HepG2 (cell line): ENCODE measurements at regions not wholly inside any gene's neighbourhood (a gene's known extent, or its start where the extent isn't known, plus 50 kb on each side); places are given as distances from the start of the nearest gene placed in this dataset.

Source experiments
- ELF4 ChIP-seq: sonication (generic); formaldehyde crosslinking; IDR thresholded peaks from 2 replicates; pipeline ENCODE4 v1.5.0; 2020; ENCODE audit warnings: missing genetic modification reagents, mild to moderate bottlenecking, moderate library complexity, borderline replicate concordance
- EP300 ChIP-seq, 3 experiments: sonication (generic) in 1 of 3; formaldehyde crosslinking in 1 of 3; IDR thresholded peaks; 2 replicates each; pipeline versions ENCODE4 v1.5.1 to v1.6.1; 2011 to 2020; ENCODE audit warnings: low read depth in 2 of 3, low read length in 2 of 3, borderline replicate concordance in 1 of 3, improper control_type of control experiment in 1 of 3, mild to moderate bottlenecking in 1 of 3, missing genetic modification reagents in 1 of 3, moderate library complexity in 1 of 3
- FOXO1 ChIP-seq: sonication (generic); formaldehyde crosslinking; IDR thresholded peaks from 2 replicates; pipeline ENCODE4 v1.4.0; 2020; ENCODE audit warnings: missing genetic modification reagents
- MED1 ChIP-seq: sonication (generic); formaldehyde crosslinking; IDR thresholded peaks from 2 replicates; pipeline ENCODE4 v1.4.0; 2020; ENCODE audit warnings: missing genetic modification reagents
- MYC ChIP-seq: sonication (generic); formaldehyde crosslinking; IDR thresholded peaks from 2 replicates; pipeline ENCODE4 v1.9.0; 2021; ENCODE audit warnings: missing genetic modification reagents, borderline replicate concordance
- NFKB2 ChIP-seq: sonication (generic); formaldehyde crosslinking; IDR thresholded peaks from 2 replicates; pipeline ENCODE4 v1.4.0; 2020; ENCODE audit warnings: missing genetic modification reagents, borderline replicate concordance
- POLR2AphosphoS5 ChIP-seq: IDR thresholded peaks from 2 replicates; pipeline ENCODE4 v1.6.1; 2012; ENCODE audit warnings: low read depth, low read length
- ZMYM2 ChIP-seq: sonication (generic); formaldehyde crosslinking; IDR thresholded peaks from 2 replicates; pipeline ENCODE4 v1.8.0; 2022; ENCODE audit warnings: mild to moderate bottlenecking, missing genetic modification reagents
- ZNF333 ChIP-seq: sonication (generic); formaldehyde crosslinking; IDR thresholded peaks from 2 replicates; pipeline ENCODE4 v1.4.0; 2020; ENCODE audit warnings: mild to moderate bottlenecking, missing genetic modification reagents, borderline replicate concordance
- TF ChIP-seq, protein P1 (sequence below): IDR thresholded peaks from 2 replicates; pipeline ENCODE4 v1.6.1; 2016; ENCODE audit warnings: missing compliant biosample characterization, missing genetic modification reagents, borderline replicate concordance
- TF ChIP-seq, protein P2 (sequence below): sonication (generic); formaldehyde crosslinking; IDR thresholded peaks from 2 replicates; pipeline ENCODE4 v1.5.0; 2020; ENCODE audit warnings: mild to moderate bottlenecking, missing genetic modification reagents, moderate library complexity

GRCh38 chr1:213613549-213613948, 374.2 kb upstream of the PROX1 start:
- TF ChIP-seq ZNF333 (CRISPR knock-in tag), result no peak
- TF ChIP-seq FOXO1, result no peak
- TF ChIP-seq, protein P1, sequence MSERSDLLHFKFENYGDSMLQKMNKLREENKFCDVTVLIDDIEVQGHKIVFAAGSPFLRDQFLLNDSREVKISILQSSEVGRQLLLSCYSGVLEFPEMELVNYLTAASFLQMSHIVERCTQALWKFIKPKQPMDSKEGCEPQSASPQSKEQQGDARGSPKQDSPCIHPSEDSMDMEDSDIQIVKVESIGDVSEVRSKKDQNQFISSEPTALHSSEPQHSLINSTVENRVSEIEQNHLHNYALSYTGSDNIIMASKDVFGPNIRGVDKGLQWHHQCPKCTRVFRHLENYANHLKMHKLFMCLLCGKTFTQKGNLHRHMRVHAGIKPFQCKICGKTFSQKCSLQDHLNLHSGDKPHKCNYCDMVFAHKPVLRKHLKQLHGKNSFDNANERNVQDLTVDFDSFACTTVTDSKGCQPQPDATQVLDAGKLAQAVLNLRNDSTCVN (CRISPR knock-in tag), result no peak
- no peak for TF ChIP-seq POLR2AphosphoS5
- TF ChIP-seq NFKB2 (CRISPR knock-in tag), result no peak
- no peak for TF ChIP-seq MYC (CRISPR knock-in tag)
- no peak for TF ChIP-seq EP300 (IDR thresholded peaks at IDR 0.05; ENCODE audit: low read depth in 2 of 2, low read length in 2 of 2)
- TF ChIP-seq EP300 (CRISPR knock-in tag; IDR thresholded peaks at IDR 0.05; ENCODE audit: borderline replicate concordance), result no peak
- TF ChIP-seq, protein P2, sequence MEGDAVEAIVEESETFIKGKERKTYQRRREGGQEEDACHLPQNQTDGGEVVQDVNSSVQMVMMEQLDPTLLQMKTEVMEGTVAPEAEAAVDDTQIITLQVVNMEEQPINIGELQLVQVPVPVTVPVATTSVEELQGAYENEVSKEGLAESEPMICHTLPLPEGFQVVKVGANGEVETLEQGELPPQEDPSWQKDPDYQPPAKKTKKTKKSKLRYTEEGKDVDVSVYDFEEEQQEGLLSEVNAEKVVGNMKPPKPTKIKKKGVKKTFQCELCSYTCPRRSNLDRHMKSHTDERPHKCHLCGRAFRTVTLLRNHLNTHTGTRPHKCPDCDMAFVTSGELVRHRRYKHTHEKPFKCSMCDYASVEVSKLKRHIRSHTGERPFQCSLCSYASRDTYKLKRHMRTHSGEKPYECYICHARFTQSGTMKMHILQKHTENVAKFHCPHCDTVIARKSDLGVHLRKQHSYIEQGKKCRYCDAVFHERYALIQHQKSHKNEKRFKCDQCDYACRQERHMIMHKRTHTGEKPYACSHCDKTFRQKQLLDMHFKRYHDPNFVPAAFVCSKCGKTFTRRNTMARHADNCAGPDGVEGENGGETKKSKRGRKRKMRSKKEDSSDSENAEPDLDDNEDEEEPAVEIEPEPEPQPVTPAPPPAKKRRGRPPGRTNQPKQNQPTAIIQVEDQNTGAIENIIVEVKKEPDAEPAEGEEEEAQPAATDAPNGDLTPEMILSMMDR (CRISPR knock-in tag), result no peak
- no peak for TF ChIP-seq ZMYM2 (CRISPR knock-in tag)
- TF ChIP-seq ELF4 (CRISPR knock-in tag), result no peak
- no peak for TF ChIP-seq MED1 (CRISPR knock-in tag)
